ENCODE measurements at regions not wholly inside any gene's neighbourhood (a gene's known extent, or its start where the extent isn't known, plus 50 kb on each side); places are given as distances from the start of the nearest gene placed in this dataset.

DNA sequence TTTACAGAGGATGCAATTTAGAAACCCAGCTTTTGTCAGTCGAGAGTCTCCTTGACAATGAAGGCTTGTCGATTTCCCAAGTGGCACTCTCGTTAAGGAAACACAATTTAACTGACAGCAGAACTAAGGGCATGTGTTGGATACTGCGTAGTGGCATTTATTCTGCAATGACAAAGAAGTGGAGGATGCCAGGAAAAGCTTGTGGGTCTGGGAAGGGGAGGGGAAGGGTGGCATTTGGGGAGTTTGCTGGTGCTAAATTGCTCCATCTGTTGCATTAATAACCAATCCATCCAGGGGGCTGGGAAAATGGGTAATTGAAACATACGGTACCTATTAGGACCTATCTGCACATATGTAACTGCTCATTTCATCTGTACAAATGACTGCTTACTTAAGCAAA, 190.6 kb downstream of the NSG2 start:
- no peak for DNase-seq

DNA sequence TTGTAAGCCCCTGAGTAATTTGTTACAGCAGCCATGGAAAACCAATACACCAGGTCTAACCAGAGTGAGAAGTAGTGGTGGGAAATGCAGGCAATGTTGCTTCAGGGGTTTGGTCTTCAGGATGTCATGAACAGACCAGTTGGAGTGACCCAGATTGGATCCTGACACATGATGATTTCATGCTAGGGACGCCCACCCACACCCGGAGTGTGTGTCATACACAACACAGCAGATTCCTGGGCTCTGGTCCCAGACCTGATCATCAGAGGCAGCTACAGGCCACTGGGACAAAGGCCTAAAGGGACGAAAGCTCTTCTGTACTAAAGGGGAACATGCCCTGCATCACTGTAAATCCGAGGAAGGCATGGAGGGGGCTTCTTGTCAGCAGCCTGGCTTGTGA, 194.2 kb downstream of the NSG2 start:
- no peak for DNase-seq

DNA sequence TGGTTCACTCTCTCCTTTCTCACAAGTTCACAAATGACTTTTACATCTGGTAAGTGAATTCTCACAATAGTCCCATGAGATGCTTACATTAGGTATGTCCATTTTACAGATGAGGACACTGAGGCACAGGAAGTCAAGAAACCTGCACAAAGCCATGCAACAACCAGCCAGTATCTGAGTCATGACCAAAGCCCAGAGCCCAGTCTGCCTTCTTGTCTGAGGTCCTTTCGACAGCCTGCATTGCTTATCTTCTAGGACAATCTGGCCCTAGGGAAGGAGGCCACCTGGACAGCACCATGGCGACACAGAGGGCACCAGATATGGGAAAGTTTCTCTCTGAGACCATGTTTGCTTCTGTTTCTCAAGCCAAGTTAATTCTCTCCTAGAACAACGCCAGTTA, 197.1 kb downstream of the NSG2 start:
- DNase-seq = no peak

DNA sequence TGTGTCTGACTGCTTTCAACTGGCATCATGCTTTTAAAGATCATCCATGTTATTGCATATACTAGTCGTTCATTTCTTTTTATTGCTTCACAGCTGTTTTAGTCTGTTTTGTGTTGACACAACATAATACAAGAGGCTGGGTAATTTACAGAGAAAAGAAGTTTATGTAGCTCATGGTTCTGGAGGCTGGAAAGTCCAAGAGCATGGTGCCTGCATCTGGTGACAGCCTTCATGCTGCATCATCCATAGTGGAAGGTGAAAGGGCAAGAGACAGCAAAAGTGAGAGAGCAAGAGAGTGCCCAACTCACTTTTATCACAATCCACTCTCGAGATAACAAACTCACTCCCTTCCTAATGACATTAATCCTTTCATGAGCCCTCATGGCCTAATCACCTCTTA, 198.4 kb downstream of the NSG2 start:
- no peak for DNase-seq

DNA sequence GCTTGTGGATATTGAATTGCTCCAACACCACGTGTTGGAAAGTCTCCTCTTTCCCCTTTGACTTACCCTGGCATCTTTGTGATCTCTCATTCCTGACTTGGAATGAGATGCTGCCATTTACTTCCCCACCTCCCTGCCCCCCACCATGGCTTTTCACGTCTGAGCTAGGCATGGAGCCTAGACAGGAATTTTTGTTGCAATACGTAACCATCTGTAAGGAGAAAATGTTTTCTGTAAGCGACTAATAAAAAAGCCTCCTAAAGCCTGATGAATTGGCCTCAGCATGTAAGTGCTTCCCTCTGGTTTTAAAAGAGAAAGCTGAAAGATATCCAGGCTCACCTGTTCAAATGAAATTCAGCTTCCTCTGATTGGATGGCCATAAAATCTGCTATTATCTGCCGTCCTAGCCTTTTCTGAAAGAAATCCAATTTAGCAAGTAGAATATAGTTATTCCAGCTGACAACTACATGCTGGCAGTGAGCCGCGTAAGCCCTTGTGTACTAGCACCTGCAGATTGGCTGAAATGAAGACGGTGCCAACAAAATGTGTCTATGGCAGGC, 200.1 kb downstream of the NSG2 start:
- DNase-seq = no peak

DNA sequence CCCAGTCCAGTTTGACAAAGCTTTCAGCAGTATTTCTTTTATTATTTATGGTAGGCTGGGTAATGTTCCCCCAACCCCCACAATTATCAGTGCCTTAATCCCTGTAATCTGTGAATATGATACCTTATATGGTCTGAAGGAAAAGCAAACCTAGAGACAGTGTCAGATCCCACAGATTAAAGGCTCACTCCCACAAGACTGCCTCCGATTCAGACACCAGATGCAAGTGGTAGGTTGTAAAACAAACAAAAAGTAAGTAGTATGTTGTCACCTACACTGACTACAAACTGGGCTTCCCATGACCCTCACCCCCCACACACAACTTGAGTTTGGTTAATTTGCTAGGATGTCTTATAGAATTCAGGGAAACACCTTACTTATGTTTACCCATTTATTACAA, 201.2 kb downstream of the NSG2 start:
- no peak for DNase-seq

DNA sequence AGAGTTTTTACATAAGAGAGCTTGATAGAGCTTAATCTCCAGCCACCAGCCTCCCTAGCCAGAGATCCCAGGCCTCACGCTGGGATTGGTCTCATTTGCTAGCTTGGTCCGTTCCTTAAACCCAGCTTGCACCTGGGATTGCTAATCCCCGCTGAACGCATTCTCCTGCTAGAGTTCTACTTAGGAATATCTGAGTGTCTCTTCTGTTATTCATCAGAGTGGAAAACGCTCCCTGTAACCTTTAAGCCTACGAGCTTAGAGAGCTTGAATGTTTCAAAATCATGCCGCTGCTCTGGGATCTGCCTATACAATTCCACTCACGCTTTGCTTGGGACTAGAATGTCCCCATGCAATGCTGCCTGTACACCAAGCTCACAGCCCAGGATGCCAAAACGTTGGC, 201.8 kb downstream of the NSG2 start:
- no peak for DNase-seq

DNA sequence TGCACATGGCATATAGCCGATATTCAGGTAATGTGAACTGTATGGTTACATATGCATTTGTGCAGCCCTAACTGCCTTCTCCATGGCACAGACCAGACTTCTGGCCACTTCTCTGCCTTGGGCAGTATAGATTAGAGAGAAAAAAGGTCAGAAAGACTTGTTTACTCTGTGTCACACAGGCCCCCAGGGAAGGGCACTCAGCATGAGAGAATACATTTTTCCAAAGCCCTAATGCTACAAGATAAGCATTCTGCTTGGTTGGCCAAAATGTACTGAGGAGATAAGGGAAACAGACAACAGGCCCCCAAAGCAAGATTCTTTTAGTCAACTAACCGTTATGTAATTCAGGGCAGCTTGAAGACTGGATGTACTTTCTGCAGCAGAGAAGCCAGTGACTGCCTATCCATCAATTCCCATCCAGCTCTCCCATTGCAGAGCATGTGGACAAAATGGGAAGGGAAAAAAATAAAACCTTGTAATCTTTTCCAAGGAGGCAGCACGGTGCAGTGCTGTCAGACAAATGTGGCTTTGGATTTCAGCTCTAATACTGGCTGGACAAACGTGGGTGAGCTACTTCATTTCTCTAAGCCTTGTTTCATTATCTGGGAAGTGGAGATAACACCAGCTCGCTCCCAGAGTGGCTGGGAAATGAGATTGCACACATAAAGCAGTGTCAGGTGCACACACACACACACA, 205.9 kb downstream of the NSG2 start:
- DNase-seq = no peak

DNA sequence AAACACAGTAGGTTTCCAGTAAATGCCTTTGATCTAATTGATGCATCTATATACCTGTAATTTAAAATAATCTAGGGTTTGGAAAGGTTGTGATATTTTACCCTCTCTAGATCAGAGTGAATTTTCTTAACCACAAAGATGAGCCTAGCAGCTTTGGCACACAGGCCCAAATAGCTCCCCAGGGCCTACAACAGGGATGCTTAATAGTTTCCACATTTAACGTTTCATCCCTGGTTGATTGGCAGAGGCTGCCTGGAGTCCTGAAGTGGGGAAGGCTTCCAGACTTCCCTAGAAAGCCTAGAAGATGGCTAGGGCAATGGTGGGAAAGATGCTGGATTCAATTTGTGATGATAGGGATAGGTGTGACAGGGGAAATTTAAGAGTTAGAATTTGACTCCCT, 206.6 kb downstream of the NSG2 start:
- DNase-seq = no peak

DNA sequence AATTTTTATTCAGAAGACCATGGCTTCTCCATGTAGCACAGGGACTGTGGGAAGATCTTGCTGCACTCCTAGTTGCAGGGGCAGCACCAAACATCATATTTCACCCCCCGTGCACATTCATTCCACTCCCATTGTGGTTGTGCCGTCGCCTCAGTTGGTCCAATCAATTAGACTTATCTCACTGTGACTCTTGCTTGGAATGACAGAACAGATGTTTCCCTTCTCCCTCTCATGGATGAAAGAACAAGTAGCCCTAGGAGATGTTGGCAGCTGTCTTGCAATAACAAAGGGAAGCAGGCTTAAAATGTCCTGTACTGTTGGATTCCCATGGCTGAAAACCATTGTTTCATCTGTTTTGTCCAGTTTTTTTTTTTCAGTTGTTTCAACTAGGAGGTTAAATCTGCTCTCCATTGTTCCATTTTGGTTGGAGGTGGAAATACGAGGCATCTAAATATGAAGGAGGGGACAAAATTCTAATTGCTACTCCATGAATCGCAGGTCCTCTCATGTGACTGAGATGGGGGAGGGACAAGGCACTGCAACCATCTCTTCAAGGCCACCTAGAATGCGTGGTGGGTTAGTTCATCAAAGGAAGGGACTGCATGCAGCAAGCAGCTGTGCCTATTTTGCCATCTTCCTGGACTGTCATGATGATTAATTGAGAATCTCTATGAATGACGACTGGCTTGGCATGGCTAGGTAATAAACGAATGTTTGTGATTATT, 214.4 kb downstream of the NSG2 start:
- no peak for DNase-seq

DNA sequence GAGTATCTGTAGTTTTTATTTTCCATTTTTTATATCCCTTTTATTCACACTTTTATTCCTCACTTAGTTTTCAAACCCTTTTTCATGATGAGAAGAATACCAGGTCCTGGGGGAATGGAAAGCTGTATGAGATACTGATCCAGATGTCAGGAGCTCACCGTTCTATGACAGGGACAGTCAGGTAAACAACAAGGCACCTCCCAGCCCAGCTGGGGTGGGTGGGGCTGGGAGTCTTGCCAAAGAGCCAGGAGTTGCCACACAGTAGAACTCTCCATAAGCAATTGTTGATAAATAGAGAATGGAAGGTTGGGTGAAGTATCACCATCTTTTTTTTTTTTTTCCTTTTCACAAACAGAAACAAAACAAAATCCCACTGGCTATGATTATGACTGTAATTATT, 225.8 kb downstream of the NSG2 start:
- DNase-seq = no peak

DNA sequence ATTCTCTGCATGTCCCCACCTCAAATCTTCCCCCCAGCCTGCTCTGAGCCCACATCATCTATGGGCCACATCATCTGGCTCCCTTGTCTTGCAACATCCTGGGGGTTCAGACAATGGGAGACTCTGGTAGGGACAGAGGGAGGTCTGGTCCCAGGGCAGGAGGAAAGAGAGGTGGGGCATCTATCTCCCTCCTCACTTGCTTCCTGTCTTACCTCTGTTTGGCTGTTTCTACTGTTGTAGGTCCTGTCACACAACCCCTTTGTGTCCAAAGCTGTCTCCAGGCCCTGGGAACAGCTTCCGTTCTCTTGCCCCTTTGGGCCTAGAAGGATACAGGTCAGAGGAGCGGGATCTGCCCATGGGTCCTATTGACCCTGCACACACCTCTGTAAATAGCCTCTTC, 227.2 kb downstream of the NSG2 start:
- DNase-seq = no peak

DNA sequence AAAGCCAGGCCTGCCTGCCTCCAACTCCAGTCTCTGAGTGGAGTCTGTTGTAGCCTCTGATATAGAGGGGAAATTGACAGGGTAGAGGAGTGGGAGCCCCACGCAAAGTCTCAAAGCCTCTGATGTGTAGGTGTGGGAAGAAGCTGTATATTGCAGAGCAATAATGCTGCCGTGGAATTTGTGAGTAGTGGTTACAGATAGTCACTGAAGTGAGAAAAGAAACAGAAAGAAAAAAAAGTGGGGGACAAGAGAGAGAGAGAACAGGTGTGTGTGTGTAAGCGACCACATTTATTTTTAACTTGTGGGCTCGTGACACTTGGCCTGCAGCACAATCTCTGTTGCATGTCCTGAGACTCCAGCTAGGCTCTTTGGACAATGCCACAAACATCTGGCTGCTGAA, 227.8 kb downstream of the NSG2 start:
- no peak for DNase-seq

DNA sequence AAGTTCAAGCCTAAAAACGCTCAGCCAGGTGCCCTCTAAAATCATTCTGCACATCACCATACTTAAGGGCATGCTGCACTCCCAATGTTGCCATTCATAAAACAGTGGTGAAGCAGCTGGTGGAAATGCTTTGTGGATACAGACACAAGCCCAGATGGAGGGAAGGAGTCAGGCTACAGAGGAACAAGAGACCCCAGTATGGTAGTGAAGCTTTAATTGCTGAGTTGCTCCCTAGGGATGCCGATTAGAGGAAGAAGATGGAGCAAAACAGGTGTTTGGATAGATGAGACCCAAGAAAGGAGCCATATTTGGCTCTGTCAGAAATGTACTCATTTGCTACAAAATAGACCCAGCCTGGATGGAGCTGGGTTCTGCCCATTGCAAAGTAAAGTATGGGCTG, 230.5 kb downstream of the NSG2 start:
- DNase-seq = no peak

DNA sequence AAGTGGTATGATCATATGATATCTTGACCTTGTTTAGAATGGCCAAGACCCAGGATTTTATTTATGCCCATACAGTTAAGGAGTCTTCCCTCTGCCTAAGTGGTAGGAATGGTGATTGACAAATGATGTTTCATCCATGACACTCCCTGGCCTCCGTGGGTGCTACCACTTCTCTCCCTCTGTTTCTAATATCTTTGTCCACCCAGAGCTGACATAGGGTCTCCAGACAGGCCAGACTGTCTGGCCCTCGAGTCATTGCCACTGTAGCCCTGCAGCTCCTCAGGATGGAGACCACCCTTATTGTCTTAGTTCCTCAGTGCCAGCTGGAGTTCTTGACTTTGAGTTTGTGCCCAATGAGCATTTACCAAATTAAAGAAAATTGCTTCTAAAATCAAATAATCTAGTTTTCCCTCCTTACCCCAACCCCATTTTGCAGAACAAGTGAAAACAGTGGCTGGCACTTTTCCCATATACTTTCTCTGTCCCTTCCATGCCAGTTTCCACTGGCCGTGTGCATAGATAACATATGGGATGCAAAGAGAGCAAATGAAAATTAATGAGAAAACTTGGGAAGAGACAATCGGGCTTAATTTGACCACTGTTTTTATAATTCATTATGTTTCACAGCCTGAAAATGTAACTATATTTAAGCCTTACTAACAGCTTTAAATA, 235.7 kb downstream of the NSG2 start:
- DNase-seq = no peak

DNA sequence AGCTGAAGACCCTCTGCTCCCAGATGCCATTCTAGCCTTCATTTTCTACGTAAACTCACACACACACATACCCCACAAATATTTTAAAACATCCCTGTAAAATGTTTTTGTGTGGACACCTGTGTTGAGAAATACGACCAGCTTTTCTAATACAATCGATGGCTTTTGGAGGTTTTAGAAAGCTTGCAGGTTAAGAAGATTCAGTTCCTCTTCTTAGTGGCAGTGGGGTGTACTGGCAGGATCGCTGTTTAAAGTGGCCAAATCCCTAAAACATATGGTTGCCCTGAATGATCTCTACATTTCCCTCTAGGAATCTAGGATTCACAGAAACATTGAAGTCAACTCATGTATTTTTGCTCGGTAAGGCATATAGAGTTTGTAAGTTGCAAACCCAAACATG, 236.3 kb downstream of the NSG2 start:
- DNase-seq = no peak

DNA sequence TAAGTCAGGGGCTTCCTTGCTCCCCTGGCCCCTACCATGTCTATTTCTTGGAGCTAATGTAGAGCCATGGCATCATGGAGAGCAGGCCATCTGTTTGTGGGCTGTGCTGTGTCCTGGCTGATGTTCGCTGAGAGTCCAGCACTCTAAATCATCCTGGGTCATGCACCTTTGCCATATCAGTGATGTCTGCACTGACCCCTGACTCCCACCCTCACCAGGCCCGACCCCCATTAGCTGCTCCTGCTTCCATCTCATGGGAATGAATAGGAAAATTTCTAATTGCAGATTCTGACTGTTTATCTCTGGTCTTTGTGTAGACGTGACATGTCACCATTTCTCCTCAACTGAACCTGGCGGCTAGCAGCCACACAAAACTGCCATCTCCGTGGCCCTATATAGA, 236.9 kb downstream of the NSG2 start:
- DNase-seq = no peak

DNA sequence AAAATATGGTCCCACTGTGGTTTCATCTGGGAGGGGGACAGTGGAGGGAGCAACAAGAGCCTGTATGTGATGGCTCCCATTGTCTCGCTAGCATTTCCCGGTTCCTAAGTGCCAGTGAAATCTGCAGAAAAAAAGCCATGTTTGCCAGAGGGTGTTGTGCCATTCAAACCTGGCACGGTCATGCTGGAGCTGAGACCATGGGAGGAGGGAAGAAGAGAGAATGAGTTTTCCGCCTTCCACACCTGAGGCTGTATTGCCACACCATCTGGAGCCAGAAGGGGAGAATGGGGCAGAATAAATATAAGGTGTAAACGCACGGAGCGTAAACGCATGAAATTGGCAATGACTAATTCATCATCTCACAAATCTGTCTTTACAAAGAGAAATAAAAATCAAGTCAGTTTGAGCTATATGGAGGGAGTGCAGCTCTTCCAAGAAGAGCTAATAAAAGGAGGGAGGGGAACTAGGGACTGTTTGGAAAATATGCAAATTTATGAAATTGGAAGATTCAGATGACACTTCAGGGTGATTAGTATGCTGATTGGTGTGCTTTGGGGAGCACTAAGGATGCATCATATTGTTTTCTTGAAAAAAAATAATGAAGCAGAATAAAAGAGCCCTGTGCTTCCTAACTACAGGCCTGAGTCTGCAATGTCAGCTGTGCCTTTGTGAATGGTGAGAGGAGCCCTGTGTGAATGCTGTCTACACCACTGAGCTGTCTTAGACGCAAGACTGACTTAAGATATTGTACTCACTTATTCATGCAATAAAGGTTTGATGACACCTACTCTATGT, 237.9 kb downstream of the NSG2 start:
- DNase-seq = no peak

DNA sequence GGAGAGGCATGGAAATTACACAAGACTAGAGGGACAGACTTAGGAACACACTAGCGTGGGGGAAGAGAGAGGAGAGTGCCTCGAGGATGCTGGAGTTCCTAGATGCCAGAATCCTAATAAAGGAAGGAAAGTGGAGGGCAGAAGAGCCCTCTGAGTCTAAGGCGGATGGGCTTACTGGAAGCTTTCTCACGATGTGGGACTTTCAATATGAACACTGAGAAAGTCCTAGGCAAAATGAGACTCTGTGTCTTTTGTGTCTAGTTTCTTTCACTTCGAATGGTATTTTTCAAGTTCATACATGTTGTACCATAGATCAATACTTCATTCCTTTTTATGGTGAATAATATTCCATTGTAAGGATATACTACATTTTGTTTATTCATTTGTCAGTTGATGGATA, 239.4 kb downstream of the NSG2 start:
- no peak for DNase-seq

DNA sequence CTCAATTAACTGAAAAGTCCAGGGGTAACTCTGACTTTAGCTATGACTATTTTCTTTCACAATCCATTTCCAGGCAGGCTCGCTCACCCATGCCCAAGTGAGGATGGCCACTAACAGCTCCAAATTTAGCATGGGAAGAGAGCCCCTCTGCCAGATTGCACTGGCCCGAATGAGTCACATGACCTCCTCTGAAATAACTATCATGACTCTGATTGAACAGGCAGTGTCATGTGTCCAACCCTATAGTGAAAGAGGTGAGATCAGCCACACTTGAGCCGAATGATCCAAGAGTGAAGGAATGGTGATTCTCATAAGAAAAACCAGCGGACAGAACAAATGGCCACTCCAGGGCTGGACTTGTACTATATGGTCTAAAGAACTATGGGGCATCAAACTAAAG, 242.3 kb downstream of the NSG2 start:
- DNase-seq = no peak

DNA sequence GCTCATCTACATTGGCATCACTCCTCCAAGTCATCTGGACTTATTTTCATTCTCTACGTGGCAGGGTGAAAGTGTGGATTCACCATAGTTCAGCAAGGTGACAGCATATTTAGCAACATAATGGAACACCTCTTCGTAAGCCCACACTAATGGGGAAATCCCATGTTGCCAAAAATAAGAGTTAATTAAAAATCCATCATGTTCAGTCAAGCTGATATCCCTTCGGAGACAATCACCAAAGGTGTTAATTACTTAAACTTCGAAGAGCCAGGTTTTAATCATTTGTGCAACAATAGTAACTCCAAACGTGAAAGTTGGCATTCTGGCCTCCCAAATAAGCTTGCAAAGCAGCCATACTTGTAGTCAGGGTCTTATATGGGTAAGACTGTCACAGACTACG, 242.9 kb downstream of the NSG2 start:
- no peak for DNase-seq

DNA sequence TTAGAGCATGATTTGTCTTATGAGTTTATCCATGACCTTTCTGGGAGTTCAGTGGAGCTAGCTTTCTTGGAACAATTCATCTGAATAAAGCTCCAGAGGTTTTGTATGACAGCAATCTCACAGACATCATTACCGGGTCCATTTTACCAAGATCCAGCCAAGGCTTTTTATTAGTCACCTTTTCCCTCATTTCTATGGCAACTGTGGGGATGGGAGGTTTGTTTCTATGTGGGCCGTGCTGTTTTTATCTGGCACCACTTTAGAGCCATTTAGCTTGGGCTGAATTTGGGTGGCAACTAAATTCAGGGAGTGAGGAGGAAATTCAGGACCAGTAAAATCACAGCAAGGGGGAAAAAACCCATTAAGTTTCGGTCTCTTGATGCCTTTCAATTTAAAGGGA, 245.7 kb downstream of the NSG2 start:
- no peak for DNase-seq

DNA sequence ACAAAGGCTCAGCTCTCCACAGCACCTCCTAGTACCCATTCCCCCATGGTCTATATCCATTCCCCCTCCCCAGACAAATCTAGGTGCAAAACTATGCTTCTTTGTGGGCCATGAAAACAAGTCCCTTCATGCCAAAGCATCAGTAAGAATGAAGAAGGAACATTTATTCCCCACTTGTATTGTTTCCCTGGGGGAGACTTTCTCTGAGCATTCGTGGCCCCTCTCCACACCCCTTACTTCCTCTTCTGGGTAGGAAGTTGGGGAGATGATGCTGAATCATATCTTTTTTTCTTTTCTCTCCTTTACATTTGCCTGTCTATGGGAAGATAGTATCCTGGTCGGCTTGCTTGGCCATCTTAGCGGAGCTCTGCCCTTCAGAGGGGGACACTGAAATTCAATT, 246.8 kb downstream of the NSG2 start:
- DNase-seq = no peak

All from activated CD8-positive, alpha-beta memory T cell treated with anti-CD3 and anti-CD28 coated beads, Interleukin-2, amount 50 U/mL, for 4 hours (primary cell).